Right lung (tissue), 2 donors: ENCODE measurements at regions not wholly inside any gene's neighbourhood (a gene's known extent, or its start where the extent isn't known, plus 50 kb on each side); places are given as distances from the start of the nearest gene placed in this dataset.
"Not testable (repeated sequence)": the region's sequence is repeated elsewhere in the genome, so short reads cannot be mapped to it uniquely, and the experiment has no call there.

Experiments used
- DNase-seq, 2 donors: peaks; one replicate each; pipeline ENCODE4 v3.0.0-alpha.2; 2013

DNA sequence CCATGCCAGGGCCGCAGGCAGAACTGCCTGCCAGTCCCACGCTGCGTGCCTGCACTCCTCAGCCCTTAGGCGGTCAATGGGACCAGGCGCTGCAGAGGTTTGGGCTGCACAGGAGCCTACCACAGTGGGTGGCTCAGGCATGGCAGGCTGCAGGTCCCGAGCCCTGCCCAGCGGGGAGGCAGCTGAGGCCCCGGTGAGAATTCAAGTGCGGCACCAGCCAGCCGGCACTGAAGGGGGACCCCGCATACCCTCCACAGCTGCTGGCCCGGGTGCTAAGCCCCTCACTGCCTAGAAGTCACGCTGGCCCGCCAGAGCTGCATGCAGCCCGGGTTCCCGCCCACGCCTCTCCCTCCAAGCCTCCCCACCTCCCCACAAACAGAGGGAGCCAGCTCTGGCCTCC lies 302.5 kb upstream of the UGT8 start:
- no peak for DNase-seq

DNA sequence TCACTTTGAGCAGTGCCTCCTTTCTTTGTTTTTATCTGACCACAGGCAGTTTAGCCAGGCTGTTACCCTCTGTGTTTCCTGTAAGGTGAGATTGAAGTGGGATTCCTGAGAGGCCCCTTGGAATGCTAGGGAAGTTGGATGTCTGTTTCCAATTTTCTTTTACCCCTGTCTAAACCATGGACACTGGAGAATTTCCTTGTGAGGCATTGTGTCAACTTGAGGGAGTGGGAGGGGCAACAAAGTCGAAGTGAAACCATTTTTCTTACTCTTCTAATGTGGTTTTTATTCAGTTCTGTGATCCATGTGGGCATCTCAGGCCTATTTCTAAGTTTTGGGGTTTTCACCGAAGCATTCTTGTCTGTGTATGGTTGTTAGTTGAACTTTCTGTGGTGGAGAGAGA lies 296.1 kb upstream of the UGT8 start:
- no peak for DNase-seq

DNA sequence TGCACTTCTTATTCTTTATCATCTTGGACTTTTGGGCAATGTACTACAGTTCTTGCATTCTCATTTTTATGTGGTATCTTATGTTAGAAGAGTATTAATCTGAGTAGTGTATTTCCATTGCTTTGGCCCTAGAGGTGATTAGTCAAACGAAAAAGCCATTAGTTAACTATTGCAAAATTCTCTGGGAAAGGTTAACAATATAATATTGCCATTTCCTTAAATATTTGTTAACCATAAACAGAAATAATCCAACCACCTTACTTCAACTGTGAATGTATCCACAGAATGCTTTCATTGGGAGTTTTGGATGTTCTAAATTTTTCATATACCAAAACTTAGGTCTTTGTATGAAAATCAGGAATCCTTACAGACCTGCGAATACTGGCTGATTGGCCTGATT lies 294.6 kb upstream of the UGT8 start:
- no peak for DNase-seq

DNA sequence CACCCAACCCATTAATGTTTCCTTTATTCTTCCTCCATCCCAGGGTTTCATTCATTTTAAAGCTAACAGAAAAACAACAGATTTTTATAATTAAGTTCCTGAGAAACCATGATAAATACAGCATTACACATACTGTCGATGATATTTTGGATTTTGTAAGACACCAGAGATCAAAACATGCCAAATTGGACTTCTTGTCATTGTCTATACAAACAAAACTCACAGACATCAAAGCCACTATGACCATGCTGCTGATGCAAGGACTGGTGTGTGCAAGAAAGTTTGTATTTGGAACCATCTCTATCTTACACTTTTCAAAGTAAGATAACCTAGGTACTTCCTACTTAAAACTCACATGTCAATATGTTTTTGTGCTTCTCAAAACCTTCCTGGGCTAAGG lies 294.0 kb upstream of the UGT8 start:
- no peak for DNase-seq

DNA sequence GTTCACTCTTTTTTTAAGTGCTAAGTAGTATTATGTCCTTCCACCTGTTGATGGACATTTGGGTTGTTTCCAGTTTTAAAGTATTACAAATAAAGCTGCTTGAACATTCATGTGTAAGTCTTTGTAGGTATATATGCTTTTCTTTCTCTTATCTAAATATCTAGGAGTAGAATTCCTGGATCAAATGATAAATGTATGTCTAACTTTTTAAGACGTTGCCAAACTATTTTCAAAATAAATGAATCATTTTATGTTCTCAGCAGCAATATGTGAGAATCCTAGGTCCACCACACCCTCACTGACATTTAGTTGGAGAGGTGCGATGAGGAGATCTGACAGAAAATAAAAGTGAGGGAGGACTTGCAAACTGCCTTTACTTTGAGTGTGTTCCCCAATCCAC lies 291.7 kb upstream of the UGT8 start:
- DNase-seq, result no peak

DNA sequence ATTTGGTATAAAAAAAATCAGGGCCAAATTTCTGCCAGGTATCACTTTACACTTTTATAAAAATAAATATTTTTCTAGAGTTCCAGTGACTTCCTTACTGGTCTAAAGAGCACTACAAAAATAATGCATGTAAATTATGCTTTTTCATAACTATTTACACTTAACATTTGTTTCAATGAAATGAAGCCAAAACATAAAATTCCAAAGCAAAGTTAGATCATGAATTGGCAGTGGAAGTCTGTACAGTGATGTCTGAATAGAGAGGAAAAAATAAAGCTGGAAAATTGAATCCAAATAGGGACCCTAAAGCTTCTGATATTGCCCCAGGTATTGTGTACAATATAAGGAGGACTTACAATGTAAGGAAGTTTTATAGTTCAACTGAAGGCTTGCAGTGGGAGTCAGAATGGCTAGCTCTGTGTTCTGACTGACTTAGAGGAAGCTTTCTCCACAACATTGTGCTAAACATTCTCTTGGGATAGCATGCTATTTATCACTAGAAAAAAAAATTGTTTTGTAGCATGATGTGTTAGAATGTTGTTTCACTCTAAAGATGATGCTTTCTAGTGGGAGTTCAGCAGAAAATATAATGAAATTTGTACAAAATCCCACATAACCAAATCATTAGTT lies 288.2 kb upstream of the UGT8 start:
- no peak for DNase-seq

DNA sequence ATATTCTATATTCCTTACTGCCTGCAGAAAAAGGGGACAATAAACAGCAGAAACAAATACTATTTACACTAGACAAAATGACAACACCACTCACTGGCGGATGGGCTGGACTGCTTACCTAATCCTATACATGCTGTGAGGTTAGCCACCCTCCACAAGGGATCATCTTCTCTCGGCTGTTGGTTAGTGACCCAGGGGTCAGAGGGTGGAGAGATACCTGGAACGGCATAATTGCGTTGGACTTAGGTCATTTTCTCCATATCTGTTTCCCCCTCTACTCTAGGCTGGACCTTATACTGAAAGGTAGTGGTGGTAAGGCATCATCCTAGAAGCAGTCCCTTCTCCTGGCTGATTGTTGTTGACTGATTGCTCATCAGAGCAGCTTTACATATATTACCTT lies 286.8 kb upstream of the UGT8 start:
- DNase-seq, result no peak

DNA sequence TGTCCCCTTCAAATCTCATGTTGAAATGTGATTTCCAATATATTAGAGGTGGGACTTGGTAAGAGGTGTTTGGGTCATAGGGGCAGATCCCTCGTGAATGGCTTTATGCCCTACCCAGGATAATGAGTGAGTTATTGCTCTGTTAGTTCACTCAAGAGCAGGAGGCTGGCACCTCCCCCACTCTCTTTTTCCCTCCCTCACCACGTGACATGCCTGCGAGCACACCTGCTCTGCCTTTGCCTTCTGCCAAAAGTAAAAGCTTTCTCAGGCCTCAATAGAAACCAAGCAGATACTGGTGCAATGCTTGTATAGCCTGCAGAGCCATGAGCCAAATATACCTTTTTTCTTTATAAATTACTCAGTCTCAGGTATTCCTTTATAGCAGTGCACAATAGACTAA lies 286.3 kb upstream of the UGT8 start:
- no peak for DNase-seq

DNA sequence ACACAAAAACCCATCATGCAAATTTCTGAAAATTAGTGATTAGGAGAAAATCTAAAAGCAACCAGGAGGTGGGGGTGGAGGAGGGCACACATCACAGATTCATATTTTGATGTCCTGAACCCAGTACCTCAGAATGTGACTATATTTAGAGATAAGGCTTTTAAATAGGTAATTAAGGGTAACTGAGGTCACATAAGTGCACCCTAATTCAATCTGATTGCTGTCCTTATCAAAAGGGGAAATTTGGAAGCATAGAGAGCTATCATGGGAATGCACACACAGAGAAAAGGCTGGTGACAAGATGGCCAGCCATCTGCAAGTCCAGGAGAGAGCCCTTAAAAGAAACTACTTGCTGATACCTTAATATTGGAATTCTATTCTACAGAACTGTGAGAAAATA lies 281.8 kb upstream of the UGT8 start:
- DNase-seq, result no peak

DNA sequence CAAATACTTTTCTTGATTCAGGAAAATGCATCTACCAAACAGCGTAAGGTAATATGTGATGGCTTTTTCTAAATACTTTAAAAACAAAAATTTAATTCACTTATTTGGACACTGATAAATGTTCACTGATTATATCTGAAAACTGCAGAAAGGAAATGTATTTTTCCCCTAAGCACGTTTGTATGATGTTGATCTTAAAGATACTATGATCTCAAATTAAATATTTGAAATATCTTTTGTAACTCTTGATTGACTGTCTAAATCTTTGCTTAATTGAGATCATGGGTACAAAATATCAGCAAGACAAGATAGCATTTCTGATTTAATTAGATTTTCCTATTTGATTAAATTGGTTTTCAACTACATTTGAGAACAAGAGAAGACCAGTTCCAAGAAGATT lies 281.0 kb upstream of the UGT8 start:
- no peak for DNase-seq

DNA sequence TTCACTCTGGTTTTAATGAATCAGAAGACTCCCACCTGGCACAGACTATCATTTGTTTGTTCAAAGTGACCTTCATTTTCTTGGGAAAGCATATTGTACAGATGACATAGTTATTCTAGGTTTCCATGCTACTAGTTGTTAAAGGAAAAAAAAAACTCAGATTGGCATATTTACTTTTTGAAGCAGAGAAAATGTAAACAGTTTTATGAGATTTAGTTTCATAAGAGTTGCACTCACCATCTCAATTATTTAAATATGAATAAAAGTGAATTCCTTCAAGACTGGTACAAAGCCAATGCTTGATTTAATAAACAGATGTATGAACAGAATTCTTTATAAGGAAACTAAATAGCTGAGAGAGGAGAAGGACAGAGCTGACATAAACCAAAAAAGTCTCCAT lies 280.3 kb upstream of the UGT8 start:
- DNase-seq, result peak in 1 of 2 donors; percentile 41

DNA sequence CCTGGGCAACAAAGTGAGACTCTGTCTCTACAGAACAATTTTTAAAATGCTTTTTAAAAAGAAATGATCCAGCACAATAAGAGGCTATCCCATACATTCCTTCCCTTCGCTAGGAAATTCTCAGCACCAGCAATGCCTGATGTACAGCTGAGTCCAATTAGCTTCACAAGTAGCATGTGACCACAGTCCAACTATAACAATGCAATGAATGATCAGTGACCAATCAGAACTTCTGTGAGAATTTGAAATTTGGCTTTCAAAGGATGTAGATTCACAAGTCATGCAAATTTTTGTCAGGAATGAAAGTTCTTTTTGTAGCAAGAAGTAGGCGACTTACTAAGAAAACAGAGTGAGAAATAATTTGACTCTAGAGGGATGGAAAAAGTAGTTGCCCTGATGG lies 278.5 kb upstream of the UGT8 start:
- no peak for DNase-seq

DNA sequence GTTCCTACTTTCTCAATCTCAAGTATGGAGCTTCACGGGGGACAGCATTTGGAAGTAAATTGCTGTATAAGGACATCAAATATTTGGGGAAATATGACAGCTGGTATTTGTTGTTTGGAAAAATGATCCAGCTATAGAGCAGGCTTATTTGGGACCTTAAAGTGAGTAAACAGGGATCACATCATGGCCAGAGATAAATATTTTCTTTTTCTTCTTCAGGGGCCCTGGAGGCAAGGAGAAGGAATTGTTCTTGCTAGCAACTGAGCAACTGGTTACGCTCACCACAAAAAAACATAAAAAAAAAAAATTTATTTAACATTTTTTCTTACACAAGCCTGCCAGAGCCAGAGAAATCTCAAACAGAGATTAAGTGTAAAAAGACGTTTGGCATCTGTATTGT lies 277.2 kb upstream of the UGT8 start:
- peak; percentile 56 for DNase-seq

DNA sequence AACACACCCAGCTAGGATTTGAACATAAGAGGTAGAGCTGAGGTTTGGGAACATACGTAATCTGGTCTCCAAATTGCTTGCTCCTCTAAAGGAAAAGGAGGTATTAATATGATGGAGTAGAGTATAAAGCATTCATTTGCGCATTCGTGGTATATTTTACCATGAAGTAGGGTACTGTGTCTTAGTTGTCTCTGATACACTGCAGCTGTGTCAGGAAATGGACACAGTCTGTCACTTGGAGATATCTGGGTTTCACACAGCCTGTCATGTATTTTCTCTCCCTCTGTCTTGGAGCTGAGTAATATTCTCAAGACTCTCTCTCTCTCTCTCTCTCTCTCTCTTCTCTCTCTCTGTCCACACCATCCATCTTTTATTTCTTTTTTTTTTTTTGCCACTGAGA lies 274.8 kb upstream of the UGT8 start:
- DNase-seq, result peak in 1 of 2 donors; percentile 31

DNA sequence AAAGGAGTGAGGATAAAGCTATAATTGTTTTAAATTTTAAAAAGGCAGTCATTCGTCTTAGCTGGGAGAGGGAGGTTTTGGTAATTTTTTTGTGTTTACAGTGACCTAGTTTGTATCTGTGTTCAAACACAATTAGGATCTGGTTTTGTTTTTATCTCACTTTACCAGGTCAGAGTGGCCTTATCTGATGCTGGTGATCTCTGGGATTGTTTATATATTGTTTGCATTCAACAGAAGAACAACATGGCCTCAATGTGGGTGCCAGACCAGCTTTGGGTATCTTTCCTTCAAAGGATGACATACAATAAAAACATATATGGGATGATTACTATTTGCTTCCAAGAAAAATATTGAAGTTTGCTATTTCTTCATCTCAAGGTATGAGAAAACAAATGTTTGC lies 272.2 kb upstream of the UGT8 start:
- DNase-seq, result no peak

DNA sequence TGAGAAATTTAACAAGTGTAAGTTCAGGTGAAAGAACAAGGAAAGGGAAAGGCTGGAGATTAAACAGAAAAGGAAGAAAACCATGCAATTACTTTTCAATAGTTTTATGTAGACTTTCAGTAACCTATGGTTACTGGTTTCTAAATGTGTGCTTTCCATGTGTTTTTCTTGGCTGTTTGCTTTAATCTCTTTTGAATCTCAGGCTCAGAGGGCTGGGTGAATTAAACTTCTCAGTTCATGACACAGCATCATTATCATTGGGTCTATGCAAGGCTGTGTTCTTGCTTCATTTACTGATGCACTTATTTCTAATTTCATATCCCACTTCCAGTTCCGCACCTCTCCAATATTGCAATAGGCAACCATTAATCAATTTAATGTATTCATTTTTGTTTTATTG lies 266.5 kb upstream of the UGT8 start:
- no peak for DNase-seq

DNA sequence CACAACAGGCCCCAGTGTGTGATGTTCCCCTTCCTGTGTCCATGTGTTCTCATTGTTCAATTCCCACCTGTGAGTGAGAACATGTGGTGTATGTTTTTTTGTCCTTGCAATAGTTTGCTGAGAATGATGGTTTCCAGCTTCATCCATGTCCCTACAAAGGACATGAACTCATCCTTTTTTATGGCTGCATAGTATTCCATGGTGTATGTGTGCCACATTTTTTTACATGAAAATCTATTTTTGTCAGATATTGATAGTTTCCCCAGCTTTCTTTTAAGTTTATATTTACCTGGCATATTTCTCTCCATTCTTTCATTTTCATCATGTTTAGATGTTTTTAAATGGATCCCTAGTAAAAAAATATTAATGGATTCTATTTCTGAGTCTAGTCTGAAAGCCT lies 264.2 kb upstream of the UGT8 start:
- not testable (repeated sequence) for DNase-seq

DNA sequence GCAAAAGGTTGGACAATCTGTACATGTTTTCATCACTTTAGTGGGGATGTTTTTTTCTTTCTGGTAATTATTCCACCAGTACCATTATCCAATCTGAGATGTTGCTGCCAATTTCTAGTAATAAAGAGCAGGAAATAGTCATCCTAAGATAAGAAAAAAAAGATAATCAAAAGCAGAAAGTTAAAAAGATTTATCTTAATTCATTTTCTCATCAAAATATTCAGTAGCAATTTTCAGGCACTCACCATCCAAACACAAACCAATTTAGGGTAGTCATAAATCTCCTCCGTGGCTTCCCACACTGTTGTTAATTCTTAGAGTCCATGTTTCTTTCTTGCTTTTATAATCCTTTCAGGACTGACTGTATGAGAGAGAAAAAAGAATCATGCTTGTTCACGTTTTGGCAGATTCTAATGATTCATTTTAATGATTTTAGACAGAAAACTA lies 263.7 kb upstream of the UGT8 start:
- DNase-seq, result no peak

DNA sequence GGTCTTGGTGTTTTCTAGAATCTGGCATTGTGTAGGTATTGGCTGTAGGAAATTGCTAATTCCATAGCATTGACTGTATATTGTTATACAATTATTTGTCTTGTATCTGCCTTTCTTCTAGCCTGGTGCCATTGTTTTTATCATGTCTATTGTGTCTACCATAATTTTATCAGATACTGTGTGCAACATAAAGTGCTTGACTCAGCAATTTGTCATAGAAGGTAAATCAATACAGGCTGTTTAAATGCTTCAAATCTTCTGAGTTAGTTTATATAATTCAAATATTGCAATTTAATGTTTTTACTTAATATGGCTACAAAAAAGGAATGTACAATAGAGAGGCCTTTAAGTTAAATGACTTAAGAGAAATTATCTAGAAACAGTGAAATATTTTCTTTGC lies 263.3 kb upstream of the UGT8 start:
- DNase-seq, result no peak

DNA sequence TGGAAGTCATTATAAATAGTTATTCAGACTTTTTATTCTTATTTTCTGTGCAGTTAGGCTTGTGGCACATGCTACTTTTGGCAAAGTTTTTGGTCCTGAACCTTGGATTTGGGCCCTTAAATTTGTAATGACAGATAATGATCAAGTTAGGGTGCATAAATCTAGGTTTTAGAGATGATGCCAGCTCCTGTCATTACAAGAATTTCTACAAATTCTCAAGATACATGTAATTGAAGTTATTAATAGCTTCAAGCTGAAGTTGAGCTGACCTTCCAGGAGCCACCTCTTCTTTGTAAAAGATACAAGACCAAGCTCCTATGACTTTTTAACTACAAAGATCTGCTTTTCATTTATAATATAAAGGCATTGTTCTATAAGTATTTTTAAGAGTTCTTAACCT lies 255.6 kb upstream of the UGT8 start:
- no peak for DNase-seq

DNA sequence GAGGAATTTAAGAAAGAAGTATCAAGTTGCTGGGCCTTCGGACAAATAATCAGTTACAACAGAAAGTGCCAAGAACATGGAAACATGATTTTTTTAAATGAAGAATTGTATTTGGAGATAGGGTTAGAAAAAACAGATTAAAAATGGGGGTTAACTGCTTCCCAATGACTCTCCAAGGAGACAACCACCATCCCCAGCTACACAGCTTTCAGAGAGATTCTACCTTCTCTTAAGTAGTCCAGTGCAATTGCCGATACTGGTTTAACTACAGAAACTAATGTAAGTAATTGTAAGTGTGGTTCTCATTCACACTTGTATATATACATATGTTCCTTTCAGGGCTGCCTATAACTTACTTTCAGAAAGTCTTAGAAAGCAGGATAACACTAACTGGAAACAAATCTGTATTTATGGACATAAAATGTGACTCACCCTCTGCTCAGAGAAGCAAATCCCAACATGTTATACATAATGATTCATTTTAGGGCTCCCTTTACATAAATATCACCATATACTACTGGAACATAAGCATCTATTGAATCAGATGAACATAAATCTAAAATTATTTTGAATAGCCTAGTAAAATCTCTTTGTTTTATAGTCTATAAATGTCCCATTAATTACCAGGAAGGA lies 248.9 kb upstream of the UGT8 start:
- no peak for DNase-seq

DNA sequence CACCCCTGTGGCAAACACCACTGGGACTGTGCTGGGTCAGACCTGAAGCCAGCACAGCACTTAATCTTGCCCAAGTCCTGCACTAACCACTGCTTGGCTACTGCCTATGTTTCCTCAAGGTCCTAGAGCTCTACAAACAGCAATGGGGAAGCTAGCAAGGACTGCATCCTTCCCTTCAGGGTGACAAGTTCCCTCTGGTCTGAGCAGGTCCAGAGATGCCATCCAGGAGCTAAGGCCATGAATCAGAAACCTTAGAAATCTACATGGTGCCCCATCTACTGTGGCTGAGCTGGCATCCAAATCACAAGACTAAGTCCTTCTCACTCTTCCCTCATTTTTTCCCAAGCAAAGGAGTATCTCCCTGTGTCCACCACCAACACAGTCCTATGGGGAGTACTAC lies 239.7 kb upstream of the UGT8 start:
- DNase-seq, result no peak

DNA sequence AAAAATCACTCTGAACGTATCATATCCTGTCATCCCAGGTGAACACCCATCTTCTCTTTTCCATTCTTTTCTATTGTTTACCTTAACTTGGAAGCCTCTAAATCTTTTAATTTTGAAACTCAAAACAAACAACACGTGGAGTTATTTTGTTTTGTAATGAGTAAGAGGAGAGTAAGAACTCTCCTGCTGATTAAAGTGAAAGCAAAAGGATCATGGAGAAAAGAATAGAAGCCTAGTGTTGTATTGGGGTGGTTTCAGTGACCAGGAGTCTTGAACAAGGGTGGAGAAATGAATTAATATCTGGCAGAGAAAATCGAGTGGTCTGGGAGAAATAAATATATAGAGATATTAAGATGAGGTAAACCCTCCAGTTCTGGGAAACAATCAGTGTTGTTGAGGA lies 237.4 kb upstream of the UGT8 start:
- no peak for DNase-seq

DNA sequence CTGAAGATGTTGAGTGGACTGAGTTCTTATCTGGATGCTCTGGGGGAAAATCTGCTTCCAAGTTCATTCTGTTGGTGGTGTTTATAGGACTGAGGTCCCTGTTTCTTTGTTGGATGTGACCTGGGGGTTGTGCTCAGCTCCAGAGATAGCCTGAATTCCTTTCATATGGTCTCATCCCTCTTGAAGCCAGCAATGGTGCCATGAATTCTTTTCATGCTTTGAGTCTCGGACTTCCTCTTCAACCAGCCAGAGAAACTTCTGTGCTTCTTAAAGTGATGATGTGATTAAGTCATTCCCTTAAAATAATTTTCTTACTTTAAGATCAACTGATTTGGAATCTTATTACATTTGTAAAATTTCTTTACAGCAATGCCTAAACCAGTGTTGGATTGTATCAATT lies 233.8 kb upstream of the UGT8 start:
- DNase-seq, result no peak
